Astrocyte (in vitro differentiated cells and primary cell): ENCODE measurements at regions not wholly inside any gene's neighbourhood (a gene's known extent, or its start where the extent isn't known, plus 50 kb on each side); places are given as distances from the start of the nearest gene placed in this dataset.

Experiments
- DNase-seq: peaks from one replicate; pipeline ENCODE4 v3.0.0-alpha.2; 2010; ENCODE audit warnings: low read depth
- FAIRE-seq: peaks from 2 replicates; lab custom pipeline; 2011; peaks lifted over from hg19 to GRCh38; lab: Jason Lieb, UNC
- H2AFZ ChIP-seq: 2 replicates; pipeline ENCODE4 v1.6.0; 2012; ENCODE audit warnings: low read depth, low read length, inconsistent platforms
- H3K27ac ChIP-seq: 2 replicates; pipeline ENCODE4 v1.5.1; 2011; ENCODE audit warnings: low read depth, low read length, inconsistent platforms
- H3K27me3 ChIP-seq: 2 replicates; pipeline ENCODE4 v1.6.0; 2011; ENCODE audit warnings: low read length, inconsistent platforms; ENCODE audit not compliant: insufficient read depth
- H3K36me3 ChIP-seq: 2 replicates; pipeline ENCODE4 v1.5.1; 2011; ENCODE audit warnings: low read length, inconsistent platforms; ENCODE audit not compliant: insufficient read depth
- H3K4me1 ChIP-seq: 2 replicates; pipeline ENCODE4 v1.5.1; 2011; ENCODE audit warnings: low read length, inconsistent platforms; ENCODE audit not compliant: insufficient read depth
- H3K4me2 ChIP-seq: 2 replicates; pipeline ENCODE4 v1.6.0; 2012; ENCODE audit warnings: low read length, inconsistent platforms
- H3K4me3 ChIP-seq: 2 replicates; pipeline ENCODE4 v1.5.1; 2011; ENCODE audit warnings: low read depth, mild to moderate bottlenecking, low read length, inconsistent platforms; ENCODE audit not compliant: insufficient read depth
- H3K79me2 ChIP-seq: 2 replicates; pipeline ENCODE4 v1.6.0; 2012; ENCODE audit warnings: mild to moderate bottlenecking, low read length, inconsistent platforms; ENCODE audit not compliant: insufficient read depth
- H3K9ac ChIP-seq: 2 replicates; pipeline ENCODE4 v1.6.0; 2012; ENCODE audit warnings: mild to moderate bottlenecking, low read length, inconsistent platforms
- H3K9me3 ChIP-seq: 2 replicates; pipeline ENCODE4 v1.5.1; 2012; ENCODE audit warnings: low read depth, mild to moderate bottlenecking, low read length, inconsistent platforms; ENCODE audit not compliant: insufficient read depth
- H4K20me1 ChIP-seq: 2 replicates; pipeline ENCODE4 v1.6.0; 2012; ENCODE audit warnings: low read length, inconsistent platforms; ENCODE audit not compliant: insufficient read depth
- H3K27ac Mint-ChIP-seq: one replicate; pipeline ENCODE4 v1.8.0; 2021; ENCODE audit warnings: mild to moderate bottlenecking, mixed read lengths; ENCODE audit not compliant: unreplicated experiment
- H3K27me3 Mint-ChIP-seq: one replicate; pipeline ENCODE4 v1.8.0; 2021; ENCODE audit warnings: low read depth, mixed read lengths; ENCODE audit not compliant: unreplicated experiment
- H3K36me3 Mint-ChIP-seq: one replicate; pipeline ENCODE4 v1.8.0; 2021; ENCODE audit warnings: low read depth, mixed read lengths; ENCODE audit not compliant: unreplicated experiment
- H3K4me1 Mint-ChIP-seq: one replicate; pipeline ENCODE4 v1.8.0; 2021; ENCODE audit warnings: low read depth, mixed read lengths; ENCODE audit not compliant: unreplicated experiment
- H3K4me3 Mint-ChIP-seq: one replicate; pipeline ENCODE4 v1.8.0; 2021; ENCODE audit warnings: mild to moderate bottlenecking, moderate library complexity, mixed read lengths; ENCODE audit not compliant: unreplicated experiment
- H3K9me3 Mint-ChIP-seq: one replicate; pipeline ENCODE4 v1.8.0; 2021; ENCODE audit warnings: mild to moderate bottlenecking, mixed read lengths; ENCODE audit not compliant: unreplicated experiment
- EZH2 ChIP-seq: IDR thresholded peaks from 2 replicates; pipeline ENCODE4 v1.6.1; 2012; ENCODE audit warnings: mild to moderate bottlenecking, low read length, inconsistent platforms; ENCODE audit not compliant: insufficient read depth
- TF ChIP-seq, protein P1 (sequence below): IDR thresholded peaks from 2 replicates; pipeline ENCODE4 v1.5.1; 2011; ENCODE audit warnings: low read depth, mild to moderate bottlenecking, inconsistent platforms, low read length, moderate library complexity; ENCODE audit not compliant: insufficient read depth

DNA sequence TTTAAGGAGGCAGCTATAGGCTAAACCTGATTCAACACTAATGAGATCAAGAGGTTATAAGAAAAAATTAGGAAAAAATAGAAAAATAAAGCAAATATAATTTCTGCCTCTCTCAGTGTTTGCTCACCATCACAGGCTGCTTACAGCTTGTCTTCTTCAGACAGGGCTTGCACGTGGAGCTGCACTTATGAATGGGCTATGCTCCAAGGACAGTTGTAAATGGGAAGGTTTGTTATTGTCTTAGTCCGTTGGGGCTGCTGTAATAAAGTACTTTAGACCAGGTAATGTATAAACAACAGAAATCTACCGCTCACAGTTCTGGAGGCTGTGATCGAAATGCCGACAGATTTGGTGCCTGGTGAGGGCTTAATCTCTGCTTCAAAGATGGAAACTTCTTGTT, 219.8 kb downstream of the NEBL start:
- Mint-ChIP-seq H3K36me3 (no peaks in the 10 kb centered on the region), H3K27me3 (no peaks in the 10 kb centered on the region), H3K27ac (no peak overlapping the region), H3K4me3 (no peak overlapping the region), H3K9me3 (no peaks in the 10 kb centered on the region), H3K4me1 (peaks cover 3% of the 10 kb centered on the region)
- Histone ChIP-seq H3K4me3 (no peak overlapping the region), H3K9ac (no peak overlapping the region), H4K20me1 (no peaks in the 10 kb centered on the region), H3K27ac (no peak overlapping the region), H3K4me2 (no peak overlapping the region), H3K9me3 (no peaks in the 10 kb centered on the region), H3K4me1 (no peaks in the 10 kb centered on the region), H3K27me3 (no peaks in the 10 kb centered on the region), H3K36me3 (no peaks in the 10 kb centered on the region), H2AFZ (no peak overlapping the region), H3K79me2 (no peaks in the 10 kb centered on the region)
- no peak for FAIRE-seq
- DNase-seq = no peak
- TF ChIP-seq EZH2 = no peak
- TF ChIP-seq, protein P1, sequence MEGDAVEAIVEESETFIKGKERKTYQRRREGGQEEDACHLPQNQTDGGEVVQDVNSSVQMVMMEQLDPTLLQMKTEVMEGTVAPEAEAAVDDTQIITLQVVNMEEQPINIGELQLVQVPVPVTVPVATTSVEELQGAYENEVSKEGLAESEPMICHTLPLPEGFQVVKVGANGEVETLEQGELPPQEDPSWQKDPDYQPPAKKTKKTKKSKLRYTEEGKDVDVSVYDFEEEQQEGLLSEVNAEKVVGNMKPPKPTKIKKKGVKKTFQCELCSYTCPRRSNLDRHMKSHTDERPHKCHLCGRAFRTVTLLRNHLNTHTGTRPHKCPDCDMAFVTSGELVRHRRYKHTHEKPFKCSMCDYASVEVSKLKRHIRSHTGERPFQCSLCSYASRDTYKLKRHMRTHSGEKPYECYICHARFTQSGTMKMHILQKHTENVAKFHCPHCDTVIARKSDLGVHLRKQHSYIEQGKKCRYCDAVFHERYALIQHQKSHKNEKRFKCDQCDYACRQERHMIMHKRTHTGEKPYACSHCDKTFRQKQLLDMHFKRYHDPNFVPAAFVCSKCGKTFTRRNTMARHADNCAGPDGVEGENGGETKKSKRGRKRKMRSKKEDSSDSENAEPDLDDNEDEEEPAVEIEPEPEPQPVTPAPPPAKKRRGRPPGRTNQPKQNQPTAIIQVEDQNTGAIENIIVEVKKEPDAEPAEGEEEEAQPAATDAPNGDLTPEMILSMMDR = no peak

DNA sequence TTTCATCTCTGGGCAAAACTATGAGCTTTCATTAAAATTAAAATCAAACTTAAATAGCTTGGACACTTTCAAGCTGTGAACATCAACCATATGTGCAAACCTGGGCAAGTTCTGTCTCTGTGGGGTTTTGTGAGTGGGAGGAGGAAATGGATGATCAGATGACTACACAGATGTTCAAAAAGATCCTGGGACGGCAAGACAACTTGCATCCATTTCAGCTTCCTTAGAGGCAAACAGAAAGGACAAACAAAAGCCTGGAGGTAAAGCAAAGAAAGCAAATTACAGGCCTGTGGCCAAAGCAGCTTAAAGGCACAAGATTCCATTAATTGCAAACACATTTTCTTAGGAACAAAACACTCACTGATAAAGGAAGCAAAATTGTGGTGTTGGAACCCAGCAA, 222.2 kb downstream of the NEBL start:
- Mint-ChIP-seq H3K27me3 (peaks cover 2% of the 10 kb centered on the region), H3K4me3 (no peak overlapping the region), H3K36me3 (no peaks in the 10 kb centered on the region), H3K4me1 (peaks cover 3% of the 10 kb centered on the region), H3K27ac (no peak overlapping the region), H3K9me3 (no peaks in the 10 kb centered on the region)
- no peak overlapping the region for H2AFZ ChIP-seq
- no peaks in the 10 kb centered on the region for H3K36me3 ChIP-seq
- no peak overlapping the region for H3K9ac ChIP-seq
- no peak overlapping the region for H3K27ac ChIP-seq
- H3K9me3 ChIP-seq = no peaks in the 10 kb centered on the region
- no peaks in the 10 kb centered on the region for H4K20me1 ChIP-seq
- no peaks in the 10 kb centered on the region for H3K79me2 ChIP-seq
- no peak overlapping the region for H3K4me2 ChIP-seq
- FAIRE-seq = no peak
- TF ChIP-seq, protein P1 = no peak
- TF ChIP-seq EZH2 = no peak
- H3K4me3 ChIP-seq = no peak overlapping the region
- H3K4me1 ChIP-seq = no peaks in the 10 kb centered on the region
- DNase-seq = no peak
- H3K27me3 ChIP-seq = no peaks in the 10 kb centered on the region

DNA sequence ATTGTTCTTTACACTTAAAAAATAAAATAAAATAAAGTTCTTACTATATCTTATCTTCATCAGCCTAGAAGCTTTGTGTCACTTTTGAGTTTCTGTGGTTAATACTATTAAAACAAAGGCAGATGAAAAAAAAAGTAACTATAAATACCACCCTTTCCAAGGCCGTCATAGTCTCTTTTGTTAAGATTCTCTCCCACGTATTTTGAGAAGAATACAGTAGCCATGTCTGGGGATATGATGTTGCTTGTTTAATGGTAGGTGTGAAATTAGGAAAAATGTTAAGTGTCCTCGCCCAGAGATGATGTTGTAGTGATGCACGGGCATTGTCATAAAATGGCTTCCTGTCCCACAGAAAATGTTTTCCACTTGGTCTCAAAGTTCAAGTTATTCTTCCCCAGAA, 223.9 kb downstream of the NEBL start:
- Histone ChIP-seq H3K9me3 (no peaks in the 10 kb centered on the region), H3K4me2 (no peak overlapping the region), H3K27me3 (no peaks in the 10 kb centered on the region), H3K27ac (no peak overlapping the region), H3K9ac (no peak overlapping the region), H3K79me2 (no peaks in the 10 kb centered on the region), H3K4me3 (no peak overlapping the region), H3K4me1 (no peaks in the 10 kb centered on the region), H4K20me1 (no peaks in the 10 kb centered on the region), H3K36me3 (no peaks in the 10 kb centered on the region), H2AFZ (no peak overlapping the region)
- no peaks in the 10 kb centered on the region for H3K36me3 Mint-ChIP-seq
- H3K4me3 Mint-ChIP-seq = no peak overlapping the region
- TF ChIP-seq EZH2 = no peak
- TF ChIP-seq, protein P1 = no peak
- DNase-seq (no peak), FAIRE-seq (no peak)
- no peak overlapping the region for H3K27ac Mint-ChIP-seq
- no peaks in the 10 kb centered on the region for H3K9me3 Mint-ChIP-seq
- peaks cover 2% of the 10 kb centered on the region for H3K27me3 Mint-ChIP-seq
- H3K4me1 Mint-ChIP-seq = peaks cover 3% of the 10 kb centered on the region
